ACC112 (cell line): ENCODE measurements at regions not wholly inside any gene's neighbourhood (a gene's known extent, or its start where the extent isn't known, plus 50 kb on each side); places are given as distances from the start of the nearest gene placed in this dataset.
"Not testable (repeated sequence)": the region's sequence is repeated elsewhere in the genome, so short reads cannot be mapped to it uniquely, and the experiment has no call there.

Source experiments
- H2AFZ ChIP-seq: fragments of 200-600 bp; sonication (generic); one replicate; pipeline ENCODE4 v1.6.0; 2017; ENCODE audit warnings: antibody characterized with exemption, low read length; ENCODE audit not compliant: unreplicated experiment
- H3K27ac ChIP-seq: fragments of 200-600 bp; sonication (generic); 2 replicates; pipeline ENCODE4 v1.5.1; 2014; ENCODE audit warnings: low read depth, mild to moderate bottlenecking, antibody characterized with exemption, low read length, moderate library complexity
- H3K27me3 ChIP-seq: fragments of 200-600 bp; sonication (generic); 2 replicates; pipeline ENCODE4 v1.6.1; 2014; ENCODE audit warnings: mild to moderate bottlenecking, antibody characterized with exemption, low read length, moderate library complexity, mixed read lengths; ENCODE audit not compliant: insufficient read depth
- H3K36me3 ChIP-seq: fragments of 200-600 bp; sonication (generic); 2 replicates; pipeline ENCODE4 v1.6.1; 2016; ENCODE audit warnings: mild to moderate bottlenecking, antibody characterized with exemption, low read length, moderate library complexity, mixed read lengths; ENCODE audit not compliant: insufficient read depth
- H3K4me1 ChIP-seq: fragments of 200-600 bp; sonication (generic); one replicate; pipeline ENCODE4 v1.6.1; 2016; ENCODE audit warnings: low read length, mixed read lengths; ENCODE audit not compliant: insufficient read depth, unreplicated experiment, control insufficient read depth
- H3K4me3 ChIP-seq: fragments of 200-600 bp; sonication (generic); 2 replicates; pipeline ENCODE4 v1.5.1; 2014; ENCODE audit warnings: mild to moderate bottlenecking, low read depth, low read length
- H3K79me2 ChIP-seq: fragments of 200-600 bp; sonication (generic); one replicate; pipeline ENCODE4 v1.6.0; 2016; ENCODE audit warnings: low read length; ENCODE audit not compliant: control insufficient read depth, unreplicated experiment, insufficient read depth

DNA sequence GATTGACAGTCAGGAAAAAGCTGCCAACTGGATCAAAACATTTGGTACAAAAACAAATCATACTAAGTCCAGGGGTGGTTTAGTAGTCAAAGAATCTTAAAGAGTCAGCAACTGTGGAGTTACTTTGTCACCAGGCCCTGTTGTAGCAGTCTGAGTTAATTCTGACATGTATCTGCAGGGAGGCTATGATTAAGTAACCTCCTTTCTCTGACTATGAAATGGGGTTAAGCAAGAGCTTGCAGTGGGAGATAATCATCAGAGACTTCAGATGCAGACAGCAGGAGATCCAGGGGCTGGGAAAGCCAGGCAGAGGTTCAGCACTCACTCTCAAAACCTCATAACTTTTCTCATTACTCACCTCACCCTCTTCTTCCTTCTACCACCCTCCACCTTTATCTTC, 99.2 kb upstream of the BTG3 start:
- Histone ChIP-seq H3K4me1 (no peaks in the 10 kb centered on the region), H3K27me3 (no peaks in the 10 kb centered on the region), H3K4me3 (no peak overlapping the region), H2AFZ (no peak overlapping the region), H3K36me3 (no peaks in the 10 kb centered on the region), H3K27ac (no peak overlapping the region), H3K79me2 (no peaks in the 10 kb centered on the region)

DNA sequence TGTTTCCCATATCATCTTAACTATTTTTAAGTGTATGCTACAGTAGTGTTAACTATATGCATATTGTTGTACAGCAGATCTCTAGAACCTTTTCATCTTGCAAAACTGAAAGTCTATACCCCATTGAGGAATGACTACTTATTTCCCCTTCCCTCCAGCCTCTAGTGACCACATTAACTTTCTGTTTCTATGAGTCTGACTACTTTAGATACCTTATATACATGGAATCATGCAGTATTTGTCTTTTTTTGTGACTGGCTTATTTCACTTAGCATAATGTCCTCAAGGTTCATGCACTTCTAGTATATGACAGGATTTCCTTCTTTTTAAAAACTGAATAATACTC, 96.5 kb upstream of the BTG3 start:
- Histone ChIP-seq H2AFZ (no peak overlapping the region), H3K4me3 (no peak overlapping the region)

DNA sequence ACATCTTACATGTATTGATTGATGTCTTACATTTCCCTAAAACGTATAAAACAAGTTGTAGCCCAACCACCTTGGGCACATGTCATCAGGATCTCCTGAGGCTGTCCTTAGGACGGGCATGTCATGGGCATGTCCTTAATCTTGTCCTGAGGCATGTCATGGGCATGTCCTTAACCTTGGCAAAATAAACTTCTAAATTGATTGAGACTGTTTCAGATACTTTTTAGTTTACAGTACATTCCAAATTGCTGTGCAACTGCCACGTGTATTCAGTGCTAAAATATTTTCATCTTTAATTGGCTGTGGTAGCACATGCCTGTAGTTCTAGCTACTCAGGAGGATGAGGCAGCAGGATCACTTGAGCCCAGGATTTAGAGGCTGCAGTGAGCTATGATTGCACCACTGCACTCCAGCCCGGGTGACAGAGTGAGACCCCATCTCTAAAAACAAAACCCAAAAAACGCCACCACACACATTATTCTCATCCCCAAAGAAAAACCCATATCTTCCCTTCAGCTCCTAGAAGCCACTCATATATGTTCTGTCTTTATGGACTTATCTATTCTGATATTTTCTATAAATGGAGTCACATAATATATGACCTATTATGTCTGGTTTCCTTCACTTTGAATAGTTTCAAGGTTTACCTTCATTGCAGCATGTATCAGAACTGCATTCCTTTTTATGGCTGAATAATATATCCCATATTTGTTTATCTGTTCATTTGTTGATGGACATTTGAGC, 96.0 kb upstream of the BTG3 start:
- Histone ChIP-seq H3K4me1 (no peaks in the 10 kb centered on the region), H3K4me3 (no peak overlapping the region), H3K36me3 (no peaks in the 10 kb centered on the region), H3K79me2 (no peaks in the 10 kb centered on the region), H2AFZ (no peak overlapping the region), H3K27ac (no peak overlapping the region), H3K27me3 (0 out of 2 replicates have a peak, but pooled peaks cover 5% of the 10 kb centered on the region)

More for the DNA sequence above, 96.5 kb upstream of the BTG3 start:
- no peaks in the 10 kb centered on the region for H3K79me2 ChIP-seq
- H3K4me1 ChIP-seq: no peaks in the 10 kb centered on the region
- no peak overlapping the region for H3K27ac ChIP-seq
- 0 out of 2 replicates have a peak, but pooled peaks cover 5% of the 10 kb centered on the region for H3K27me3 ChIP-seq
- no peaks in the 10 kb centered on the region for H3K36me3 ChIP-seq

DNA sequence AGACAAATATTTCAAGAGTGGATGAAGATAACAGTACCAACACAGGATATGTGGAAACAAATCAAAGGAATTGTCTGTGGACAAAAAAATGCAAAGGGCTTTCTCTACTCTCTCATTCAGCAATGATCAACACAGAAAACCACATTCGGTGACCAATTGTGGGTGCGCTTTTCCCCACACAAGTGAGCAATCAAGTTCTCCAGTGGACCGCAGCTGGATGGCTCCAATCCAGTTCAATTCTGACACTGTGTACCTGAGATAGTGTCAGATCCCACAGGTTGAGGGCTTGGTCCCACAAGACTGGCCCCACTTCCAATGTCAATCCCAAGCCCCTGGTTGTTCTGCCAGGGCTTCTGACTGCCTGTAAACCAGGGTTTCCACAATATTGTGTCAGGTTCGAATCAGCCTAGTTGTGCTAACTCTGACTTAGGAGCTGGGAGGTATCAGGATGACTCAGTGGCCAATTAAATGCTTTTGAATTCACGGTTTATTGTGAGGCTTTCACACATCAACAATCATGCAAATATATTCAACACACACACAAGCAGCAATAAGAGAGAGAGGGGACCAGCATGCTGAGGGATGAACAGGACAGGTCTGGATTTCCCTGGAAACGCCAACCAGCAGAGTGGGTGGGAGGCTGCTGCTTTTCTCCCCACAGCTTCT, 87.0 kb upstream of the BTG3 start:
- Histone ChIP-seq H3K27ac (no peak overlapping the region), H3K4me1 (no peaks in the 10 kb centered on the region), H3K4me3 (no peak overlapping the region), H2AFZ (no peak overlapping the region), H3K79me2 (no peaks in the 10 kb centered on the region), H3K27me3 (no peaks in the 10 kb centered on the region; the same call in 1 of the 2 replicates), H3K36me3 (no peaks in the 10 kb centered on the region)

DNA sequence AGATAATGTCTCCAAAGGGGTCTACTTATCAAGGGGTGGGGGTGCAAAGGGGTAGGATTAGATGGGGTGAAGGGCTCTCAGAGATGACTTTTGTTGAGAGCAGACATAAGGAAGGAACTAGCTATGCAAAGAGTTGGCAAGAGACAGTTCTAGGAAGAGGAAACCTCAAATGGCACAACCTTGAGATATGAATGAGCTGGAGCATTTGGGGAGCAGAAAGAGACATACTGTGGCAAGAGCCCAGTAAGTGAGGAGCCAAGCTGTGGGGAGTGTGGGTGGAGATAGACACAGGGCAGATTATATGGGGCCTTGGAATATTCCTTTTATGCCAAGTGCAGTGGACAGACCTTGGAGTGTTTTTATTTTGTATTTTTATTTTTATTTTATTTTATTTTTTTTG, 84.8 kb upstream of the BTG3 start:
- Histone ChIP-seq H3K27me3 (no peaks in the 10 kb centered on the region; the same call in 1 of the 2 replicates), H3K27ac (no peak overlapping the region), H3K4me3 (no peak overlapping the region), H3K4me1 (no peaks in the 10 kb centered on the region), H3K36me3 (no peaks in the 10 kb centered on the region), H3K79me2 (no peaks in the 10 kb centered on the region), H2AFZ (no peak overlapping the region)

DNA sequence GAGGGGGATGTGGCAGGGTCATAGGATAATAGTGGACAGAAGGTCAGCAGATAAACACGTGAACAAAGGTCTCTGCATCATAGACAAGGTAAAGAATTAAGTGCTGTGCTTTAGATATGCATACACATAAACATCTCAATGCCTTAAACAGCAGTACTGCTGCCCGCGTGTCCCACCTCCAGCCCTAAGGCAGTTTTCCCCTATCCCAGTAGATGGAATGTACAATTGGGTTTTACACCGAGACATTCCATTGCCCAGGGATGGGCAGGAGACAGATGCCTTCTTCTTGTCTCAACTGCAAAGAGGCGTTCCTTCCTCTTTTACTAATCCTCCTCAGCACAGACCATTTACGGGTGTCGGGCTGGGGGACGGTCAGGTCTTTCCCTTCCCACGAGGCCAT, 81.7 kb upstream of the BTG3 start:
- H3K4me1 ChIP-seq, H3K27me3 ChIP-seq, H3K4me3 ChIP-seq, H3K36me3 ChIP-seq, H2AFZ ChIP-seq, H3K79me2 ChIP-seq, H3K27ac ChIP-seq: not testable (repeated sequence)

DNA sequence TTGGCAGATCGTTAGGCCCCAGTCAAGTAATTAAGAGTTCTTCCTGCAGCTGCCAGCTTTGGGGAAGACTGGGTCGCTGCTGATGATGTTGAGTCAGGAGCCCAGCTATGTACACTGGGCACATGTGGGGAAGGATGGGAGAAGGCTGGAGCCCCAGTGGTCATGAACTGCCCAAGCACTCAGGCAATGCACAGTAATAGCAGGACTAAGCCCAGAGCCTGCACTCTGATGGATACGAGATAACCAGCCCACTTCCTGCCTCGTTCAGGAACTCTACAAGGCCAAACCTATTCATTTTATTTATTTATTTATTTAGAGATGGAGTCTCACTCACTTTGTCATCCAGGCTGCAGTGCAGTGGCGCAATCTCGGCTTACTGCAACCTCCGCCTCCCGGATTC, 81.1 kb upstream of the BTG3 start:
- Histone ChIP-seq H3K4me1 (no peaks in the 10 kb centered on the region), H3K79me2 (no peaks in the 10 kb centered on the region), H3K4me3 (no peak overlapping the region), H3K36me3 (no peaks in the 10 kb centered on the region), H2AFZ (no peak overlapping the region), H3K27ac (no peak overlapping the region), H3K27me3 (no peaks in the 10 kb centered on the region; the same call in 1 of the 2 replicates)

DNA sequence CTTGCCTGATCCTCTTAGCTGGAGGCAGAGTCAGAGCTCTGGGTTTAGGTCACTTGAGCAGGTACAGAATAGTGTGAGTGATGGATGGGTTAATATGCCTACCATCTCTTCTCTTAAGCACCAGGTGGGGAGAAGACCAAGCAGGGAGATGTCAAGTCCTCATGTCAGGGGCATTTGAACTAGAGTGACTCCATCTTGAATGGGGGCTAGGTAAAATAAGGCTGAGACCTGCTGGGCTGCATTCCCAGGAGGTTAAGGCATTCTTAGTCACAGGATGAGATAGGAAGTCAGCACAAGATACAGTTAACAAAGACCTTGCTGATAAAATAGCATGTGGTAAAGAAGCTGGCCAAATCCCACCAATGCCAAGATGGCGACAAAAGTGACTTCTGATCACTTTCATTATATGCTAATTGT, 77.4 kb upstream of the BTG3 start:
- no peak overlapping the region for H3K27ac ChIP-seq

DNA sequence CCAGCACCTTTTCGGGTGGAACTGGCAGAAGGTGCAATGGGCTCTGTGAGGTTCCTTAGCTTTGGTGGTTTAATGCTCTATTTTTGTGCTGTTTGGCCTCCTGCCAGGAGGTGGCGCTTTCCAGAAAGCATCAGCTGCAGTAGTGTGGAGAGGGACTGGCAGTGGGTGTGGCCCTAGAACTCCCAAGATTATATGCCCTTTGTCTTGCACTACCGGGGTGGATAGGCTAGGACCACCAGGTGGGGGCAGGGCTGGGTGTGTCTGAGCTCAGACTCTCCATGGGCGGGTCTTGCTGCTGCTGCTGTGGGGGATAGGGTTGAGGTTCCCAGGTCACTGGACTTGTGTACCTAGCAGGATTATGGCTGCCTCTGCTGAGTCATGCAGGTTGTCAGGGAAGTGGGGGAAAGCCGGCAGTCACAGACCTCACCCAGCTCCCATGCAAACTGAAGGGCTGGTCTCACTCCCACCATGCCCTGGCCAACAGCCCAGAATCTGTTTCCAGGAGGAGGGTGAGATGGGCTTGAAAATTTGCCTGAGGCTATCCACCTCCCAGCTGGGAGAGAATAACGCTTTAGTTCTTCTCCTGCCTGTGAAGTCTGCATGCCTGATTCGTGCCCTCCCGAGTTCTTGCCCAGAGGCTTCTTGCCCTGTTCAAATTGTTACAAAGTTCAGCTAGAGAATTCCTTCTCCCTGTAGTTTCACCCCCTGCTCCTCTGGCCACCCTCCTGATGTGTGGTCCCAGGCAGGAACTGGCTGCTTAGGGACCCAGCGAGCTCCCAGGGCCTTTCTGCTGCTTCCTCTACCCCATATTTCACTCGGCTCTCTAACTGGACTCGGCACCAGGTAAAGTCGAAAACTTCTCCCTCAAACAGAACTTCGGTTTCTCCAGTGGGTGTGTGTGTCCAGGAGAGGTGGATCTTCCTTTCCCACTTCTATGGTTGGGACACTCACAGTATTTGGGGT, 76.5 kb upstream of the BTG3 start:
- no peaks in the 10 kb centered on the region for H3K4me1 ChIP-seq
- no peaks in the 10 kb centered on the region for H3K36me3 ChIP-seq
- H3K4me3 ChIP-seq: no peak overlapping the region
- H3K27me3 ChIP-seq: no peaks in the 10 kb centered on the region
- H2AFZ ChIP-seq: no peak overlapping the region
- no peaks in the 10 kb centered on the region for H3K79me2 ChIP-seq
- H3K27ac ChIP-seq: no peak overlapping the region

More for the DNA sequence above, 77.4 kb upstream of the BTG3 start:
- H3K4me1 ChIP-seq: no peaks in the 10 kb centered on the region
- H3K4me3 ChIP-seq: no peak overlapping the region
- no peak overlapping the region for H2AFZ ChIP-seq
- no peaks in the 10 kb centered on the region for H3K36me3 ChIP-seq
- no peaks in the 10 kb centered on the region for H3K79me2 ChIP-seq
- no peaks in the 10 kb centered on the region for H3K27me3 ChIP-seq

DNA sequence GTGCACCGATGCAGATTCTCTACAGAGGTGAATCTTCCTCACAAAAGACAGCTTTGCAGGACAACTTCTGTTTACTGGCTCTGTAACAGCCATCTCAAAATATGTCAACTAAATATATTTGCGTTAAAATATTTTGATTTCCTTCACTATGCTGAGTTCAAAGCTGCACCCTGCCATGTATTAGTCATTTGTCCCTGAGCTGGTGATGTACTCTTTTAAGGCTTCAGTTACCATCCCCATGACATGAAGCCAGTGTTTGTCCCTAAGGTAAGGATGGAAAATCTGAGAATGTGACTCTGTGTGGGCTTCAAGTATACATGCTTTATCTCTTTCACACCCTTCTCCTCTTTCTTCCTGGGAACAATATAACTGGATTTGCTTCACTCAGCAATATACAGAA, 70.2 kb upstream of the BTG3 start:
- no peaks in the 10 kb centered on the region for H3K27me3 ChIP-seq
- no peaks in the 10 kb centered on the region for H3K4me1 ChIP-seq
- H3K4me3 ChIP-seq: no peak overlapping the region
- no peak overlapping the region for H2AFZ ChIP-seq
- H3K27ac ChIP-seq: no peak overlapping the region
- no peaks in the 10 kb centered on the region for H3K36me3 ChIP-seq
- H3K79me2 ChIP-seq: no peaks in the 10 kb centered on the region
